Neural crest cell (in vitro differentiated cells): ENCODE measurements at regions not wholly inside any gene's neighbourhood (a gene's known extent, or its start where the extent isn't known, plus 50 kb on each side); places are given as distances from the start of the nearest gene placed in this dataset.
A peak's percentile ranks its signal among the peaks of the same experiment; 100 is the strongest.

Experiments
- DNase-seq: peaks from one replicate; pipeline ENCODE4 v3.0.0; 2021; ENCODE audit warnings: low read depth, mixed read lengths, low spot score
- H3K27ac Mint-ChIP-seq: one replicate; pipeline ENCODE4 v1.8.0; 2021; ENCODE audit warnings: mild to moderate bottlenecking, mixed read lengths; ENCODE audit not compliant: unreplicated experiment
- H3K27me3 Mint-ChIP-seq: 2 replicates; pipeline ENCODE4 v1.8.0; 2021; ENCODE audit warnings: low read depth, mild to moderate bottlenecking, mixed read lengths
- H3K36me3 Mint-ChIP-seq: 2 replicates; pipeline ENCODE4 v1.8.0; 2021; ENCODE audit warnings: low read depth, mild to moderate bottlenecking, mixed read lengths
- H3K4me1 Mint-ChIP-seq: 2 replicates; pipeline ENCODE4 v1.8.0; 2021; ENCODE audit warnings: mixed read lengths
- H3K4me3 Mint-ChIP-seq: one replicate; pipeline ENCODE4 v1.8.0; 2021; ENCODE audit warnings: mild to moderate bottlenecking, mixed read lengths
- H3K9me3 Mint-ChIP-seq: 2 replicates; pipeline ENCODE4 v1.8.0; 2021; ENCODE audit warnings: mixed read lengths
- TF ChIP-seq, protein P1 (sequence below): fragments of 200-600 bp; sonication (generic); conservative IDR thresholded peaks from 2 replicates; pipeline ENCODE4 v1.5.0; 2021; ENCODE audit warnings: antibody characterized with exemption, mild to moderate bottlenecking

DNA sequence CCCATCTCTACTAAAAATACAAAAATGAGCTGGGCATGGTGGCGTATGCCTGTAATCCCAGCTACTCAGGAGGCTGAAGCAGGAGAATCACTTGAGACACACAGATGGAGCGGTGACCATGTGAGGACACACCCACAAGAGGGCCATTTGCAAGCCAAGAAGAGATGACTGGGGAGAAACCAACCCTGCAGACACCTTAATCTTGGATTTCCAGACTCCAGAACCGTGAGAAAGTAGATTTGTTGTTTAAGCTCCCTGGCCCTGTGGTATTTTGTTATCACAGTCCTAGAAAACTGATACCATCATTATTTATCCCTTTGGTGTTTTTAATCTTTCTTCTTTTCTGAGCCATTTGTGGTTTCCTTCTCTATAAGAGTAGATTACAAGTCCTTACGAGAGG is 88.6 kb upstream of the ID2 start:
- H3K9me3 Mint-ChIP-seq = peaks cover 5% of the 10 kb centered on the region
- TF ChIP-seq, protein P1, sequence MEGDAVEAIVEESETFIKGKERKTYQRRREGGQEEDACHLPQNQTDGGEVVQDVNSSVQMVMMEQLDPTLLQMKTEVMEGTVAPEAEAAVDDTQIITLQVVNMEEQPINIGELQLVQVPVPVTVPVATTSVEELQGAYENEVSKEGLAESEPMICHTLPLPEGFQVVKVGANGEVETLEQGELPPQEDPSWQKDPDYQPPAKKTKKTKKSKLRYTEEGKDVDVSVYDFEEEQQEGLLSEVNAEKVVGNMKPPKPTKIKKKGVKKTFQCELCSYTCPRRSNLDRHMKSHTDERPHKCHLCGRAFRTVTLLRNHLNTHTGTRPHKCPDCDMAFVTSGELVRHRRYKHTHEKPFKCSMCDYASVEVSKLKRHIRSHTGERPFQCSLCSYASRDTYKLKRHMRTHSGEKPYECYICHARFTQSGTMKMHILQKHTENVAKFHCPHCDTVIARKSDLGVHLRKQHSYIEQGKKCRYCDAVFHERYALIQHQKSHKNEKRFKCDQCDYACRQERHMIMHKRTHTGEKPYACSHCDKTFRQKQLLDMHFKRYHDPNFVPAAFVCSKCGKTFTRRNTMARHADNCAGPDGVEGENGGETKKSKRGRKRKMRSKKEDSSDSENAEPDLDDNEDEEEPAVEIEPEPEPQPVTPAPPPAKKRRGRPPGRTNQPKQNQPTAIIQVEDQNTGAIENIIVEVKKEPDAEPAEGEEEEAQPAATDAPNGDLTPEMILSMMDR = no peak
- H3K4me1 Mint-ChIP-seq = peaks cover 3% of the 10 kb centered on the region
- no peak for DNase-seq
- H3K27me3 Mint-ChIP-seq = peaks cover 2% of the 10 kb centered on the region
- H3K4me3 Mint-ChIP-seq = no peak overlapping the region
- no peaks in the 10 kb centered on the region for H3K36me3 Mint-ChIP-seq
- H3K27ac Mint-ChIP-seq = no peak overlapping the region

DNA sequence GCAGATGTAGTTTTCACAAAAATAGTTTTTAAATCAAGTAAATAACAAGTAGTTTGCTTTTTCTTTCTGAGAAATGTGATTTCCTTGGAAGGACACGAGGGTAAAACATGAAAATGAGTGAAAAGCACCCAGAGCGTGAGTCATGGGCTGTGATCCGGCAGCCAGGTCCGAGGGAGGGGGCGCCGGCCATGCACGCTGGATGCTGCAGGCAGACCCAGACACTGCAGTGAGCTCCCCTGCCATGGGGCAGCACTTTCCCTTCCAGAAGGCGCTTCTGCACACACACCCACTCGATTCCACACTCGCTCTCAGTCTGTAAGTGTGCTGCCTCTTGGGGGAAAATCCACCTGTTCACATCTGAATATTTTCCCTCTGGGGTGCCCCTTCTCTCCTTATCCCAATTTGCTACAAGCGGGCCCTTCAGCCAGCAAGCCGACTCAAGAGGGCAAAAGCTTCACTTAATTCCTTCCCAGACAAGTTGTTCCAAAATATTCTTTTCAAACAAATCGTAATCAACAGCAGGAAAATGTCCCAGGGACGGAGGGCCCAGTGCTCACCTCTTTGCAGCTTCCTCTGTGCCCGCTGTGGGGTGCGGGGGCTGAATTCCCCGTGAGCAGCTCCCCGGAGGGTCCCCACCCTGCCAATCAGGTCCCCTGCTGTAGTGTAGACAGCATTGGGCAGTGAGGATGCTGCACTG is 87.0 kb upstream of the ID2 start:
- Mint-ChIP-seq H3K9me3 (peaks cover 5% of the 10 kb centered on the region), H3K36me3 (no peaks in the 10 kb centered on the region), H3K27ac (peak overlapping the region; percentile 28), H3K27me3 (peaks cover 2% of the 10 kb centered on the region), H3K4me1 (peaks cover 3% of the 10 kb centered on the region), H3K4me3 (no peak overlapping the region)
- TF ChIP-seq, protein P1 = no peak
- DNase-seq = no peak

GRCh38 chr2:8595428-8595805 is 86.4 kb upstream of the ID2 start:
- DNase-seq = no peak
- peaks cover 2% of the 10 kb centered on the region for H3K27me3 Mint-ChIP-seq
- H3K27ac Mint-ChIP-seq = peak overlapping the region; percentile 51
- peaks cover 5% of the 10 kb centered on the region for H3K9me3 Mint-ChIP-seq
- peaks cover 3% of the 10 kb centered on the region for H3K4me1 Mint-ChIP-seq
- no peaks in the 10 kb centered on the region for H3K36me3 Mint-ChIP-seq
- H3K4me3 Mint-ChIP-seq = no peak overlapping the region
- TF ChIP-seq, protein P1 = no peak

GRCh38 chr2:8595811-8596600 is 85.8 kb upstream of the ID2 start:
- H3K9me3 Mint-ChIP-seq = peaks cover 5% of the 10 kb centered on the region

GRCh38 chr2:8597094-8597493 is 84.8 kb upstream of the ID2 start:
- peaks cover 3% of the 10 kb centered on the region for H3K4me1 Mint-ChIP-seq
- peaks cover 2% of the 10 kb centered on the region for H3K27me3 Mint-ChIP-seq
- H3K4me3 Mint-ChIP-seq = no peak overlapping the region
- H3K36me3 Mint-ChIP-seq = no peaks in the 10 kb centered on the region
- H3K9me3 Mint-ChIP-seq = peaks cover 5% of the 10 kb centered on the region
- peak overlapping the region; percentile 74 for H3K27ac Mint-ChIP-seq
- TF ChIP-seq, protein P1 = no peak
- no peak for DNase-seq

More at GRCh38 chr2:8595811-8596600, 85.8 kb upstream of the ID2 start:
- Mint-ChIP-seq H3K27me3 (peaks cover 2% of the 10 kb centered on the region), H3K4me1 (peaks cover 3% of the 10 kb centered on the region), H3K27ac (no peak overlapping the region), H3K36me3 (no peaks in the 10 kb centered on the region), H3K4me3 (no peak overlapping the region)
- TF ChIP-seq, protein P1 = no peak
- no peak for DNase-seq
